Adrenal gland (tissue), 9 donors: ENCODE measurements at regions not wholly inside any gene's neighbourhood (a gene's known extent, or its start where the extent isn't known, plus 50 kb on each side); places are given as distances from the start of the nearest gene placed in this dataset.

Experiments used
- DNase-seq, 7 donors: peaks; one replicate each; pipeline ENCODE4 v3.0.0-alpha.2; 2019 to 2020
- H3K27ac ChIP-seq, 5 donors: fragments of 200-600 bp; sonication (generic) in 4 of 5; 1 replicate in 3 of 5; 2 replicates in 2 of 5; pipeline versions ENCODE4 v1.5.1 to v1.8.0; 2016 to 2020; ENCODE audit warnings: mild to moderate bottlenecking in 1 of 5
- H3K27me3 ChIP-seq: fragments of 200-600 bp; 2 replicates; pipeline ENCODE4 v1.8.0; 2021
- H3K36me3 ChIP-seq, 2 donors: fragments of 200-600 bp; replicated peaks in 1 of 2; 1 replicate in 1 of 2; 2 replicates in 1 of 2; pipeline versions ENCODE4 v1.5.1 to v1.8.0; 2018 to 2022
- H3K4me1 ChIP-seq, 2 donors: fragments of 200-600 bp; replicated peaks in 1 of 2; 1 replicate in 1 of 2; 2 replicates in 1 of 2; pipeline versions ENCODE4 v1.5.1 to v1.8.0; 2018 to 2021
- H3K4me3 ChIP-seq, 4 donors: fragments of 200-600 bp; sonication (generic) in 3 of 4; one replicate each; pipeline ENCODE4 v1.5.1; 2016 to 2018
- H3K9me3 ChIP-seq, 3 donors: fragments of 200-600 bp; sonication (generic) in 1 of 3; replicated peaks in 1 of 3; 1 replicate in 2 of 3; 2 replicates in 1 of 3; pipeline versions ENCODE4 v1.5.1 to v1.8.0; 2016 to 2021
- CTCF ChIP-seq, 6 experiments: fragments of 450-650 bp in 4 of 6; fragments of 200-600 bp in 2 of 6; sonication (generic) in 1 of 6; IDR thresholded peaks; 1 replicate in 5 of 6; 2 replicates in 1 of 6; pipeline versions ENCODE4 v1.5.1 to v1.8.0; 2016 to 2021; ENCODE audit warnings: antibody characterized with exemption in 6 of 6, mild to moderate bottlenecking in 2 of 6, moderate library complexity in 1 of 6
- POLR2A ChIP-seq, 2 donors: fragments of 450-650 bp; IDR thresholded peaks; one replicate each; pipeline ENCODE4 v1.6.1; 2017; ENCODE audit warnings: antibody characterized with exemption in 2 of 2, mild to moderate bottlenecking in 2 of 2, moderate library complexity in 1 of 2
- WGBS, 4 donors: extraction: QIAGEN DNeasy Blood & Tissue Kit in 2 of 4; methylation state at CpG; one replicate each; pipeline versions ENCODE4 v1.1.5 to v1.1.7; 2013 to 2017; 5-methylcytosine and 5-hydroxymethylcytosine counted together
- intact Hi-C, 2 donors: fragments of 100-400 bp; cut with DNase I; formaldehyde crosslinking; loops; one replicate each; pipeline versions ENCODE4 v1.14.1 to v1.15.0; 2022 to 2023
- donor health status: healthy with polysubstance abuse.
- donor health status: Bipolar disorder and iron deficiency.
- donor health status: DM: yes; HTN: yes; CAD: no.
- donor health status: DM: no; HTN: no; CAD: no.
- donor health status: DM: no; HTN: no; CAD: no.

DNA sequence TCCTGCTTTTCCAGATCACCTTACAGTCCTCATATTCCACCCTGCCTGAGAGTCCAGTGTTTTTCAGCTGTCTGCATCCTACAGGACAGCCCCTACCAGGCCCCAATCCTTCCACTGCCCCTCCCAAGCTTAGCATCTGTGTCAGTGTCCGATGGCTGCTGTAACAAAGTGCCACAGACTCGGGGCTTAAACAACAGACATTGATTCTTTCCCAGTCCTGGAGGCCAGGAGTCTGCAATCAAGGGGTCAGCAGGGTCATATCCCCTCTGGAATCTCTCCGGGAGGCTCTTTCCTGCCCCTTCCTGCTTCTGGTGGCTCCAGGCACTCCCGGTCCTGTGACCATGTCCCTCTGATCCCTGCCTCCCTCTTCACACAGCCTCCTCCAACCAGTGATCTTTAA, 396.6 kb upstream of the MAP3K7 start:
- Histone ChIP-seq H3K4me3 (no peak overlapping the region), H3K4me1 (no peaks in the 10 kb centered on the region), H3K27me3 (no peaks in the 10 kb centered on the region), H3K9me3 (no peaks in the 10 kb centered on the region), H3K27ac (no peak overlapping the region), H3K36me3 (no peaks in the 10 kb centered on the region)
- 54 to 68% (median 61%) methylated on average over 4 of the region's 4 CpGs for WGBS, 4 donors
- DNase-seq, result no peak
- intact Hi-C loops, result no loop called here
- no peak for TF ChIP-seq POLR2A (IDR thresholded peaks at IDR 0.05)
- no peak for TF ChIP-seq CTCF (IDR thresholded peaks at IDR 0.05)

GRCh38 chr6:90982581-90982980, 395.7 kb upstream of the MAP3K7 start:
- Histone ChIP-seq H3K4me3 (no peak overlapping the region), H3K4me1 (no peaks in the 10 kb centered on the region), H3K9me3 (no peaks in the 10 kb centered on the region), H3K27ac (no peak overlapping the region), H3K27me3 (no peaks in the 10 kb centered on the region), H3K36me3 (no peaks in the 10 kb centered on the region)
- WGBS, 4 donors, result 85 to 93% (median 92%) methylated on average over 7 of the region's 7 CpGs
- intact Hi-C loops, result no loop called here
- DNase-seq, result no peak
- TF ChIP-seq POLR2A (IDR thresholded peaks at IDR 0.05), result no peak
- TF ChIP-seq CTCF (IDR thresholded peaks at IDR 0.05), result no peak

DNA sequence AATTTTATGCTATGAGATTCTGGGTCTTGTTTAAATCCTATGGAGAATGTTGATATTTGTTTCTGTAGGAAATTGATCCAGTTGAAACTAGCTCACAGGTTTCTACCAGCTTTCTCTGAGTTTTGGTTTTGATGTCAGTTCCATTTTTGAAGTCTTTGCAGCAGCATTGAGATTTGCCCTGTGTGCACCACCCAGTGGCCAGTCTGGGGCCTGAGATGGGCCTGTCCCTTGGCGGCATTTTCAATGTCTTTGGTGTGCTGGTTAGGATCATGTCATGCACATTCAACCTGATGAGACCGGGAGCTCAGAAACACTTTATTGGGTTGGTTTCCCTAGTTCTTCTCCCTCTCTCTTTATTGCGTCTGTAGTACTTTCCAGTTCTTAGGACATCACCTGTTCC, 395.2 kb upstream of the MAP3K7 start:
- Histone ChIP-seq H3K4me3 (no peak overlapping the region), H3K36me3 (no peaks in the 10 kb centered on the region), H3K27ac (no peak overlapping the region), H3K9me3 (no peaks in the 10 kb centered on the region), H3K4me1 (no peaks in the 10 kb centered on the region), H3K27me3 (no peaks in the 10 kb centered on the region)
- WGBS, 4 donors, result 85 to 97% (median 92%) methylated on average over 3 of the region's 3 CpGs
- DNase-seq, result no peak
- TF ChIP-seq POLR2A (IDR thresholded peaks at IDR 0.05) (no peak), CTCF (IDR thresholded peaks at IDR 0.05) (no peak)
- intact Hi-C loops, result no loop called here

DNA sequence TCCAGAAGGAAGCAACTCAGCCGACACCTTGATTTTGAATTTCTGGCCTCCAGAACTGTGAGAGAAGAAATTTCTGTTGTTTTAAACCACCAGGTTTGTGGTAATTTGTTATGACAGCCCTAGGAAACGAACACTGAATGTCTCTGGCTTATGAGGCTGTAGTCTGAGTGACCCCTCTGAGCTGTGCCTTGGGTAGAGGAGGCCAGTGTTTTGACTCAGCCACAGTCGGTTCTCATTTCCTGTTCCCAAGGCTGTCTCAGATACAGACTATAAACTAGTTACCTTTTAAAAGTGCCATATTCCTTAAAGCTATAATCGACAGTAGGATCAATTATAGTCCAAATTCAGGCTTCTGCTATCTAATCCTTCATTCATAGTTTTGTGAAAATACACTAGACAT, 391.2 kb upstream of the MAP3K7 start:
- Histone ChIP-seq H3K27me3 (no peaks in the 10 kb centered on the region), H3K4me3 (no peak overlapping the region), H3K36me3 (no peaks in the 10 kb centered on the region), H3K9me3 (no peaks in the 10 kb centered on the region), H3K27ac (no peak overlapping the region), H3K4me1 (no peaks in the 10 kb centered on the region)
- intact Hi-C loops, result no loop called here
- no peak for DNase-seq
- 41 to 53% (median 47%) methylated on average over 4 of the region's 4 CpGs for WGBS, 4 donors
- no peak for TF ChIP-seq CTCF (IDR thresholded peaks at IDR 0.05)
- no peak for TF ChIP-seq POLR2A (IDR thresholded peaks at IDR 0.05)
